ENCODE measurements at regions not wholly inside any gene's neighbourhood (a gene's known extent, or its start where the extent isn't known, plus 50 kb on each side); places are given as distances from the start of the nearest gene placed in this dataset.

- Histone ChIP-seq H3K4me2 (replicated peaks; ENCODE audit: extremely low read depth, low read length, poor library complexity, severe bottlenecking) (no peak overlapping the region), H4K20me1 (ENCODE audit: insufficient read depth, low read length) (no peaks in the 10 kb centered on the region), H3K79me2 (ENCODE audit: insufficient read depth, low read length) (no peaks in the 10 kb centered on the region), H3K27ac (ENCODE audit: low read depth in 1 of 2, low read length in 2 of 2) (no peak overlapping the region), H3K9ac (ENCODE audit: insufficient read depth, low read length, poor library complexity, severe bottlenecking) (no peak overlapping the region), H3K27me3 (ENCODE audit: control insufficient read depth in 2 of 2, insufficient read depth in 2 of 2, low read length in 2 of 2) (no peaks in the 10 kb centered on the region), H2AFZ (ENCODE audit: insufficient read depth, low read depth, low read length, poor library complexity, severe bottlenecking) (no peak overlapping the region), H3K9me3 (replicated peaks in 1 of 2; ENCODE audit: control insufficient read depth in 1 of 2, insufficient read depth in 1 of 2, low read length in 2 of 2) (no peaks in the 10 kb centered on the region), H3K4me3 (replicated peaks in 1 of 3; ENCODE audit: low read depth in 2 of 3, low read length in 3 of 3) (no peak overlapping the region), H3K36me3 (replicated peaks in 1 of 2; ENCODE audit: control insufficient read depth in 1 of 2, insufficient read depth in 2 of 2, low read length in 2 of 2) (no peaks in the 10 kb centered on the region), H3K4me1 (ENCODE audit: control insufficient read depth in 1 of 2, insufficient read depth in 2 of 2, low read length in 2 of 2) (no peaks in the 10 kb centered on the region)
- Mint-ChIP-seq H3K27ac (no peak overlapping the region), H3K4me3 (no peak overlapping the region), H3K4me1 (peaks cover 2% of the 10 kb centered on the region), H3K9me3 (peaks cover 0 to 5% (median 1%) of the 10 kb centered on the region in 7 donors), H3K36me3 (no peaks in the 10 kb centered on the region), H3K27me3 (ENCODE audit: low read depth in 3 of 3) (peaks cover 0 to 1% (median 0%) of the 10 kb centered on the region in 3 donors)
- TF ChIP-seq CTCF (IDR thresholded peaks at IDR 0.05), result no peak
- intact Hi-C loops (cut with micrococcal nuclease), result no loop called here
- no peak for DNase-seq
- WGBS (ENCODE audit: insufficient coverage), result no CpG with 5 or more reads among the region's 2 CpGs
These were observed 135.0 kb downstream of the DIRAS2 start for GRCh38 chr9:90507621-90508020.

- intact Hi-C loops (cut with micrococcal nuclease), result no loop called here
- H3K79me2 ChIP-seq (ENCODE audit: insufficient read depth, low read length), result no peaks in the 10 kb centered on the region
- no peaks in the 10 kb centered on the region for H3K27me3 ChIP-seq (ENCODE audit: control insufficient read depth in 2 of 2, insufficient read depth in 2 of 2, low read length in 2 of 2)
- no peaks in the 10 kb centered on the region for H4K20me1 ChIP-seq (ENCODE audit: insufficient read depth, low read length)
- no peak overlapping the region for H3K27ac Mint-ChIP-seq
- H3K36me3 ChIP-seq (replicated peaks in 1 of 2; ENCODE audit: control insufficient read depth in 1 of 2, insufficient read depth in 2 of 2, low read length in 2 of 2), result no peaks in the 10 kb centered on the region
- H3K27me3 Mint-ChIP-seq (ENCODE audit: low read depth in 3 of 3), result peaks cover 0 to 4% (median 0%) of the 10 kb centered on the region in 3 donors
- no peaks in the 10 kb centered on the region for H3K4me1 ChIP-seq (ENCODE audit: control insufficient read depth in 1 of 2, insufficient read depth in 2 of 2, low read length in 2 of 2)
- no peak overlapping the region for H3K4me2 ChIP-seq (replicated peaks; ENCODE audit: extremely low read depth, low read length, poor library complexity, severe bottlenecking)
- H3K36me3 Mint-ChIP-seq, result no peaks in the 10 kb centered on the region
- WGBS (ENCODE audit: insufficient coverage), result 100% methylated on average over 1 of the region's 2 CpGs
- H3K9me3 Mint-ChIP-seq, result peaks cover 0 to 2% (median 0%) of the 10 kb centered on the region in 7 donors
- no peak overlapping the region for H3K4me3 ChIP-seq (replicated peaks in 1 of 3; ENCODE audit: low read depth in 2 of 3, low read length in 3 of 3)
- TF ChIP-seq CTCF (IDR thresholded peaks at IDR 0.05), result no peak
- H3K9ac ChIP-seq (ENCODE audit: insufficient read depth, low read length, poor library complexity, severe bottlenecking), result no peak overlapping the region
- no peak overlapping the region for H2AFZ ChIP-seq (ENCODE audit: insufficient read depth, low read depth, low read length, poor library complexity, severe bottlenecking)
- no peaks in the 10 kb centered on the region for H3K9me3 ChIP-seq (replicated peaks in 1 of 2; ENCODE audit: control insufficient read depth in 1 of 2, insufficient read depth in 1 of 2, low read length in 2 of 2)
- DNase-seq, result no peak
- no peak overlapping the region for H3K27ac ChIP-seq (ENCODE audit: low read depth in 1 of 2, low read length in 2 of 2)
- H3K4me1 Mint-ChIP-seq, result peaks cover 2% of the 10 kb centered on the region
- no peak overlapping the region for H3K4me3 Mint-ChIP-seq
These were observed 133.7 kb downstream of the DIRAS2 start for GRCh38 chr9:90508940-90509339.
